ENCODE measurements at regions not wholly inside any gene's neighbourhood (a gene's known extent, or its start where the extent isn't known, plus 50 kb on each side); places are given as distances from the start of the nearest gene placed in this dataset.

GRCh38 chr13:97588993-97589392, 155.0 kb downstream of the RAP2A start:
- no TSS peak for BruUV-seq (replicated peaks)
- POLR2A ChIA-PET = no interaction called here
- Histone ChIP-seq H4K20me1 (ENCODE audit: insufficient read depth, low read length) (no peaks in the 10 kb centered on the region), H3K36me3 (replicated peaks in 1 of 2; ENCODE audit: control insufficient read depth in 1 of 2, insufficient read depth in 2 of 2, low read length in 2 of 2) (no peaks in the 10 kb centered on the region), H3K4me3 (replicated peaks in 1 of 3; ENCODE audit: insufficient read depth in 1 of 3, low read depth in 2 of 3, low read length in 3 of 3) (no peak overlapping the region), H3K27me3 (ENCODE audit: control insufficient read depth in 1 of 2, insufficient read depth in 2 of 2, low read length in 2 of 2) (peaks cover 0 to 3% of the 10 kb centered on the region in 2 experiments; a peak in 2 of 5 replicates), H2AFZ (ENCODE audit: low read length) (no peak overlapping the region), H3K4me1 (ENCODE audit: insufficient read depth, low read length) (peaks cover 16% of the 10 kb centered on the region), H3K9me3 (ENCODE audit: low read length) (no peaks in the 10 kb centered on the region), H3K4me2 (ENCODE audit: low read depth, low read length) (no peak overlapping the region), H3K79me2 (ENCODE audit: insufficient read depth, low read length) (no peaks in the 10 kb centered on the region), H3K9ac (ENCODE audit: insufficient read depth, low read depth, low read length) (no peak overlapping the region), H3K27ac (ENCODE audit: extremely low read length, insufficient read depth, low read length) (no peak overlapping the region)
- no peak for DNase-seq (ENCODE audit: low spot score)
- no peak for FAIRE-seq
- in situ Hi-C loops (cut with HindIII; ENCODE audit: extremely low pct_ligation_motif_present, low pct_unique_long_range_greater_than_20kb) (no loop called here), intact Hi-C loops (cut with micrococcal nuclease; ENCODE audit: unreplicated experiment) (loop anchor here (10.0 kb wide), 1 partner anchor 216 kb away; no protein-coding TSS in a partner anchor)
- ATAC-seq = no peak
- WGBS (ENCODE audit: low lambda C conversion rate) = no CpG with 5 or more reads among the region's 1 CpG
- CTCF ChIA-PET (ENCODE audit: low intra/inter-chr PET ratio, low total read pairs) = no interaction called here
- TF ChIP-seq STAG1 (CRISPR knock-in tag; IDR thresholded peaks at IDR 0.05) = peak; percentile 20; the same call in 1 of the 2 replicates
- TF ChIP-seq CTCF (CRISPR knock-in tag; IDR thresholded peaks at IDR 0.05) = peak; percentile 18; the same call in 1 of the 2 replicates
- TF ChIP-seq ZNF20 (CRISPR knock-in tag; IDR thresholded peaks at IDR 0.05) = no peak
- no peak for TF ChIP-seq ATF5 (CRISPR knock-in tag; IDR thresholded peaks at IDR 0.05; ENCODE audit: low read depth)
- no peak for TF ChIP-seq NCOA1 (CRISPR knock-in tag; IDR thresholded peaks at IDR 0.05)

GRCh38 chr13:97600458-97601075, 166.6 kb downstream of the RAP2A start:
- intact Hi-C loops (cut with micrococcal nuclease; ENCODE audit: unreplicated experiment) (no loop called here), in situ Hi-C loops (cut with HindIII; ENCODE audit: extremely low pct_ligation_motif_present, low pct_unique_long_range_greater_than_20kb) (no loop called here)
- ChIA-PET POLR2A (no interaction called here), CTCF (ENCODE audit: low intra/inter-chr PET ratio, low total read pairs) (no interaction called here)
- ATAC-seq = no peak; the same call in 2 of the 3 replicates
- H3K4me2 ChIP-seq (ENCODE audit: low read depth, low read length) = no peak overlapping the region
- no peak overlapping the region for H3K27ac ChIP-seq (ENCODE audit: extremely low read length, insufficient read depth, low read length)
- H3K9ac ChIP-seq (ENCODE audit: insufficient read depth, low read depth, low read length) = no peak overlapping the region
- H4K20me1 ChIP-seq (ENCODE audit: insufficient read depth, low read length) = no peaks in the 10 kb centered on the region
- H3K36me3 ChIP-seq (replicated peaks in 1 of 2; ENCODE audit: control insufficient read depth in 1 of 2, insufficient read depth in 2 of 2, low read length in 2 of 2) = no peaks in the 10 kb centered on the region
- 13% methylated on average over 3 of the region's 3 CpGs for WGBS (ENCODE audit: low lambda C conversion rate)
- no peaks in the 10 kb centered on the region for H3K9me3 ChIP-seq (ENCODE audit: low read length)
- H3K4me3 ChIP-seq (replicated peaks in 1 of 3; ENCODE audit: insufficient read depth in 1 of 3, low read depth in 2 of 3, low read length in 3 of 3) = no peak overlapping the region
- no peaks in the 10 kb centered on the region for H3K27me3 ChIP-seq (ENCODE audit: control insufficient read depth in 1 of 2, insufficient read depth in 2 of 2, low read length in 2 of 2)
- no peaks in the 10 kb centered on the region for H3K4me1 ChIP-seq (ENCODE audit: insufficient read depth, low read length)
- H2AFZ ChIP-seq (ENCODE audit: low read length) = no peak overlapping the region
- FAIRE-seq = no peak
- H3K79me2 ChIP-seq (ENCODE audit: insufficient read depth, low read length) = no peaks in the 10 kb centered on the region
- BruUV-seq (replicated peaks) = no TSS peak
- peak; percentile 4 for DNase-seq (ENCODE audit: low spot score)
- TF ChIP-seq ZC3H4 (CRISPR knock-in tag; IDR thresholded peaks at IDR 0.05; ENCODE audit: borderline replicate concordance) = no peak
- TF ChIP-seq JUND (CRISPR knock-in tag; IDR thresholded peaks at IDR 0.05) = peak; percentile 59; the same call in 1 of the 2 replicates
- TF ChIP-seq ZNF619 (CRISPR knock-in tag; IDR thresholded peaks at IDR 0.05) = no peak
- no peak for TF ChIP-seq ZNF367 (CRISPR knock-in tag; IDR thresholded peaks at IDR 0.05; ENCODE audit: borderline replicate concordance)
- no peak for TF ChIP-seq MXI1 (IDR thresholded peaks at IDR 0.05; ENCODE audit: borderline replicate concordance, low read depth, low read length)
- no peak for TF ChIP-seq ZNF468 (CRISPR knock-in tag; IDR thresholded peaks at IDR 0.05)
- peak; percentile 60 for TF ChIP-seq CEBPB (IDR thresholded peaks at IDR 0.05; ENCODE audit: borderline replicate concordance, low read depth, low read length)
- TF ChIP-seq MAFK (conservative IDR thresholded peaks at IDR 0.05 in 1 of 2, IDR thresholded peaks at IDR 0.05 in 1 of 2; ENCODE audit: low read length in 2 of 2) = peak; percentile 50 to 62
- TF ChIP-seq FOSL1 (CRISPR knock-in tag; IDR thresholded peaks at IDR 0.05; ENCODE audit: borderline replicate concordance) = peak; percentile 70
- TF ChIP-seq HIVEP1 (CRISPR knock-in tag; IDR thresholded peaks at IDR 0.05) = no peak
- TF ChIP-seq FOSL2 (CRISPR knock-in tag; IDR thresholded peaks at IDR 0.05) = peak; percentile 83
- no peak for TF ChIP-seq SCMH1 (CRISPR knock-in tag; IDR thresholded peaks at IDR 0.05; ENCODE audit: borderline replicate concordance)
- peak; percentile 60 for TF ChIP-seq MAFF (IDR thresholded peaks at IDR 0.05; ENCODE audit: low read depth, low read length)
- peak; percentile 44; the same call in 1 of the 2 replicates for TF ChIP-seq FOXA3 (CRISPR knock-in tag; IDR thresholded peaks at IDR 0.05)
